Coronary artery (tissue), 2 donors: ENCODE measurements at regions not wholly inside any gene's neighbourhood (a gene's known extent, or its start where the extent isn't known, plus 50 kb on each side); places are given as distances from the start of the nearest gene placed in this dataset.

Experiments used
- DNase-seq: peaks from one replicate; pipeline ENCODE4 v3.0.0-alpha.2; 2017; ENCODE audit warnings: low spot score
- H3K27ac ChIP-seq, 2 donors: fragments of 200-600 bp; sonication (generic); one replicate each; pipeline ENCODE4 v1.5.1; 2016 to 2019
- H3K4me3 ChIP-seq: fragments of 200-600 bp; sonication (generic); 2 replicates; pipeline ENCODE4 v1.5.1; 2016; ENCODE audit warnings: mild to moderate bottlenecking, moderate library complexity
- TF ChIP-seq, protein P1 (sequence below): fragments of 200-600 bp; sonication (generic); IDR thresholded peaks from one replicate; pipeline ENCODE4 v1.5.1; 2019; ENCODE audit warnings: antibody characterized with exemption

DNA sequence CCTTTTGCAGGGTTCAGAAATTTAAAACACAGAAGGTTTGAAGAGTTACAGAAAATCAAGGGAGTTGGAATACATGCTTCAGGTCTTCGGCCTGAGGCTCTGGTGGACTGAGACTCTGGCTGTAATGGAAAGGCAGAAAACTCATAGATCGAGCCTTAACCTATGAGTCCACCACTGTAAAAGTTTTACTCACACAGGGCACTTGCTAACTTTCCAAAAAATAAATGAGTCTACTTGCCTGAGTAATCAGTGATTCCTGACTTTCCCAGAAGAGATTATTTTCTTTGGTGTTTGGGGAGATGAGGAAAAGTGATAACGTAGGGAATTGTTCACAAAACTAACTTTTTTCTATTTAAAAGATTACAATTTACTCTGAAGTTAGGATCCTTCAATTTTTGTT lies 108.0 kb downstream of the MBL2 start:
- Histone ChIP-seq H3K27ac (no peak overlapping the region), H3K4me3 (no peak overlapping the region)
- DNase-seq = no peak
- TF ChIP-seq, protein P1, sequence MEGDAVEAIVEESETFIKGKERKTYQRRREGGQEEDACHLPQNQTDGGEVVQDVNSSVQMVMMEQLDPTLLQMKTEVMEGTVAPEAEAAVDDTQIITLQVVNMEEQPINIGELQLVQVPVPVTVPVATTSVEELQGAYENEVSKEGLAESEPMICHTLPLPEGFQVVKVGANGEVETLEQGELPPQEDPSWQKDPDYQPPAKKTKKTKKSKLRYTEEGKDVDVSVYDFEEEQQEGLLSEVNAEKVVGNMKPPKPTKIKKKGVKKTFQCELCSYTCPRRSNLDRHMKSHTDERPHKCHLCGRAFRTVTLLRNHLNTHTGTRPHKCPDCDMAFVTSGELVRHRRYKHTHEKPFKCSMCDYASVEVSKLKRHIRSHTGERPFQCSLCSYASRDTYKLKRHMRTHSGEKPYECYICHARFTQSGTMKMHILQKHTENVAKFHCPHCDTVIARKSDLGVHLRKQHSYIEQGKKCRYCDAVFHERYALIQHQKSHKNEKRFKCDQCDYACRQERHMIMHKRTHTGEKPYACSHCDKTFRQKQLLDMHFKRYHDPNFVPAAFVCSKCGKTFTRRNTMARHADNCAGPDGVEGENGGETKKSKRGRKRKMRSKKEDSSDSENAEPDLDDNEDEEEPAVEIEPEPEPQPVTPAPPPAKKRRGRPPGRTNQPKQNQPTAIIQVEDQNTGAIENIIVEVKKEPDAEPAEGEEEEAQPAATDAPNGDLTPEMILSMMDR = no peak

DNA sequence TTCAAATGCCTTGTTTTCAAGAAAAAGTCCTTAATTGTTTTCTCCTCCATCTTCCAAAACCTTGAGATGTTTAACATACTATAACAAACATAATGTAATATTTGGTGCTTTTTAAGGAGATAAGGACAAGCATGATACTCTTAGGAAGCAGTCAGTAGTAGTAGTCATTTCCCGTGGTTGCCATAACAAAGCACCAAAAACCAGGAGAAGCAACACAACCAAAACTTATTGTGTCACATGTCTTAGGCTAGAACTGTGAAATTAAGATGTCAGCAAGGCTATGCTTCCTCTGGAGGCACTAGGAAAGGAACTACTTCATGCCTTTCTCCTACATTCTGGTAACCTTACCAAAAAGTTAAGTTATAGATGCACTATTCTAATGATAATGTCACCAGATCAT lies 106.8 kb downstream of the MBL2 start:
- TF ChIP-seq, protein P1 = no peak
- no peak for DNase-seq

DNA sequence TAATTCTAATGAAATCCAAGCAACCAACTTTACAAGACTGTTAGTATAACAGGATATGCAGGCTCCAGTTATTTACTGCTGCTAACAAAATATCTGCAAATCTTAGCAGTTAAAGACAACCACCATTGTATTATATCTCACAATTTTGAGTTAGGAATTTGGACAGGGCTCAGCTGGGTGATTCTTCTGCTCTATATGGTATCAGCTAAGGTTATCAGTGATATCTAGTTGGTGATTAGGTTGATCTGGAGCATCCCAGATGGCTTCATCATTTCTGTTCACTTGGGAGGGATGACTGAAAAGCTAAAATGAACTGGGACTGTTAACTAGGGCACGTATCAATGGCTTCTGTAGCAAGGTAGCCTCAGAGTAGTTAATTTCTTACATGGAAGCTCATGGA lies 105.7 kb downstream of the MBL2 start:
- TF ChIP-seq, protein P1 = no peak
- no peak for DNase-seq
- H3K27ac ChIP-seq = no peak overlapping the region
- H3K4me3 ChIP-seq = no peak overlapping the region

More for the DNA sequence above, 106.8 kb downstream of the MBL2 start:
- no peak overlapping the region for H3K4me3 ChIP-seq
- H3K27ac ChIP-seq = no peak overlapping the region

DNA sequence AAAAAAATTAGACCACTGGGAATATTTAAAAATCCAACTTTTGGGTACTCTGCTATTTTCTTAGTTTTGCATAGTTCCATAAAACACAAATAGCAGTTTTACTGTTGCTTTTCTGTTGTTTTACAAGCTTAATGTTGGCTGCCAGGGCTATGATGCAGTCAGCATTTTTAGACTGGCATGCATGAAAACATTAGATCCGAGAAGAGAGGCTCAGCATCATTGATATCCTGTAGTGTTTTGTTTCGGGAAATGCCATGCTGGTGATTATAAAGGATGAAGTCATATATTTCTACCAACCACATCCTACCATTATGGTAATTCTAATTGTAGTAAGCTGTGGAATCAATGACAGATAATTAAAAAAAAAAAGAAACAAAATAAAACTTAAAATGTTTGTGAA lies 104.6 kb downstream of the MBL2 start:
- no peak overlapping the region for H3K4me3 ChIP-seq
- TF ChIP-seq, protein P1 = no peak
- no peak overlapping the region for H3K27ac ChIP-seq
- DNase-seq = no peak

DNA sequence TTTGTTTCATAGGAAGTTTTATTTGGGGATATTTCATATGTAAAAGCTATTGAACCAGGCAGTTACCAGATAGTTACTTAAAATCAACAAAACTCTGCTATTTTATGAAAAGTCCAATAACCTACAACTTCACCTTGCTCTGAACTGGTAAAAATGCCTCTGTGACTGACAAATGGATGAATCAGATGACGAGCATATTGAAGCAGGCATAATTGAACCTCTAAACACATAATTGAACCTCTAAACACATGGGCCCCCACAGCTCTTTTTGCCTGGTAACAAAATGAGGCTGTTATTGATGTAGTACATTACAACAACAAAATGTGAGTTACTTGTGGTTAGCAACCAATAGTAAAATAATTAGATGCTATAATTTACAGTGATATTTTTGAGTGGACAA lies 99.7 kb downstream of the MBL2 start:
- TF ChIP-seq, protein P1 = no peak
- H3K27ac ChIP-seq = no peak overlapping the region
- DNase-seq = no peak
- no peak overlapping the region for H3K4me3 ChIP-seq

DNA sequence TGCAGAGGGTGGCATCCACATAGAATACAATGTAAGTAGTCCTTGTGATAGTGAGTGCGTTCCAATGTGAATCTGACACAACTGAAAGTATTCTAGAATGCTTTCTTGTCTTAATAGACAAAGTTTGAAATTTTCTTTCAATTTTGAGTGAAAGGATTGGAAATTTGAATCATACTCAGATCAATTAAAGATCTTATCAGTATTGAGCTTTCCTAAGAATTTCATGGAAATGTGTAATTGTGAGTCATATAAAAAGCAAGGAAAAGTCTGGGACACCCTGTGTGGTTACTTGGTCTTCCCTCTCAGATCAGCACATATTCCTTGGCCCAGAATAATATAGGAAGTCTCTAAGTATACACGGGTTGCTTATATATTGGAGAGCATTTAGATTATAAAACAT lies 99.1 kb downstream of the MBL2 start:
- DNase-seq = no peak
- H3K4me3 ChIP-seq = no peak overlapping the region
- TF ChIP-seq, protein P1 = no peak
- no peak overlapping the region for H3K27ac ChIP-seq

DNA sequence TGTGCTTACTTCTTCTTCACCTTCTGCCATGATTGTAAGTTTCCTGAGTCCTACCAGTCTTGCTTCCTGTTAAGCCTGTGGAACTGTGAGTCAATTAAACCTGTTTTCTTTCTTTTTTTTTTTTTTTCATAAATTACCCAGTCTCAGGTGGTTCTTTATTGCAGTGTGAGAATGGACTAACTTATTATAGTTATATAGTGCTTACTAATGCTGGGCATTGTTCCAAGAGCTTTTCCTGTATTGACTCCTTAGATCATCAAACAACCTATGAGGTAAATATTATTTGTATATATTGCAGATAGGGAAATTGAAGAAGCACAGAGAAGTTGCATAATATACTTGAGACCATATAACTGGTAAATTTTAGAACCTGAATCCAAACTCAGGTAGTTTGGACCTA lies 98.1 kb downstream of the MBL2 start:
- no peak for DNase-seq
- no peak overlapping the region for H3K4me3 ChIP-seq
- H3K27ac ChIP-seq = no peak overlapping the region
- TF ChIP-seq, protein P1 = no peak
